Stimulated activated CD8-positive, alpha-beta memory T cell treated with anti-CD3 and anti-CD28 coated beads, Interleukin-12 subunit alpha, Interleukin-12 subunit beta, amount 100 ng/mL, for 1 hour (primary cell): ENCODE measurements at regions not wholly inside any gene's neighbourhood (a gene's known extent, or its start where the extent isn't known, plus 50 kb on each side); places are given as distances from the start of the nearest gene placed in this dataset.

ENCODE experiments used
- DNase-seq: peaks from one replicate; pipeline ENCODE4 v3.0.0-alpha.2; 2020; ENCODE audit warnings: low read depth

DNA sequence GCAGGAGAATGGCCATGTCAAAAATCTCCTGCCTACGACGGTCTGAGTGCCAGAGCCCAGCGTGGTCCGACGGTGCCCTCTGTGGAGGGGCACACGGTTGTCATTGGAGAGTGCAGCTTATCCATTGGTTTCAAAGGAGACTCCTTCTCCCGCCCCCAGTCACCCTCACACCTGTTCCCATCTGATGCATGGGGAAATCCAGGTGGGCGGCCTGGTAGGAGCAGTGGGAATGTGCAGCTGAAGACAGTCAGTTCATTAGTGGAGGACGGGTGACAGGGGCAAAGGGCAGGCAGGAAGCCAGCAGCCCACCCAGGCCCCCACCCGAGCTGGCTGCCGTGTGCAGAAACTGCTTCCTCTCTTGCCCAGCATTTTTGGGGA, 162.3 kb downstream of the IRF8 start:
- DNase-seq: no peak

DNA sequence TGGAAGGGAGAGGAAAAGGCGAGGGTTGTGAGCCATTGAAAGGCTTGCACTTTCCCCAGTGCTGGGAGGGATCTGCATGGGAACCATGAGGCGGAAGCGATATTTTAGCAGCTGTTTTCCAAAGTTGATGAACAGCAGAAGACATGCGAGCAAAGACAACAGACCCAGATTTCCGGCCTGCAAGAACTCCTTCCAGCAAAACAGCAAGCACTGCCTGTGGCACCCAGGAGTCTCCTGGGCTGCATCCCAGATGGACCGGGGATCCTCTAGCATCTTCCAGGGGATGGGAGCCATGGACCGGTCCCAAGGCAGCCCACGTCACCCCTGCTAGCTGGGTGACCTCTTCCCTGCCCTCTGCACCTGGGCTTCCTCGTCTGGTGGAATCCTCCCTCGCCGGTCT, 162.8 kb downstream of the IRF8 start:
- DNase-seq: no peak

DNA sequence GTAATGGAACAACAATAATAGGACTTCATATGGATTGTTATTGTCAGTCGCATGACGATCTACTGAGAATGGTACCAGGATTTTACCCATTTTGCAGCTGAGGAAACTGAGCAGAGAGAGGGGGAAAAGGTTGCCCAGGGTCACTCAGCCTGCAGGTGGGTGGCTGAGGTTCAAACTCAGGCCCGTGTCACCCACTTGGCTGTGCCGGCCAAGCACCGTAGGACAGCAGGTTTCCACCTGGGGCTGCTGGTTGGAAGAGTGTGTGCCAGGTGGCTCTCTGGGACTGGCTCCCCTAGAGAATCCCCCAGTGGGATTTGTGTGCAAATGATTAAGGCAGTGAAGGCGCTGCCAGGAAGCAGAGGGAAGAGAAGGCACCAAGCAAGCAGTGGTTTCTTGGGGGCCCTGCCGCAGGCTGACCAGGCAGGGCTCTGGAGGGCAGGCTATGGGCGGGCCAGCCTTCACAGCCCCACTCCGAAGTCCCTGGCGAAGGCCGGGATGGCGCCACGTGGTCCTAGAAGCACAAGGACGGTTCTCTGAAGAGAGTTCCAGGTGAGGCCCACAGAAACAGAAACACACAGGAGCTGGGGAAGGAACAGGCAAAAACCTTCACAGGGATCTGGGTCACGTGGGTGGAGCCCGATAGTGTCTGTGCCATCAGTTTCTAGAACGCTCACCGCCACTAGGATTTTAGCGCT, 163.5 kb downstream of the IRF8 start:
- no peak for DNase-seq

DNA sequence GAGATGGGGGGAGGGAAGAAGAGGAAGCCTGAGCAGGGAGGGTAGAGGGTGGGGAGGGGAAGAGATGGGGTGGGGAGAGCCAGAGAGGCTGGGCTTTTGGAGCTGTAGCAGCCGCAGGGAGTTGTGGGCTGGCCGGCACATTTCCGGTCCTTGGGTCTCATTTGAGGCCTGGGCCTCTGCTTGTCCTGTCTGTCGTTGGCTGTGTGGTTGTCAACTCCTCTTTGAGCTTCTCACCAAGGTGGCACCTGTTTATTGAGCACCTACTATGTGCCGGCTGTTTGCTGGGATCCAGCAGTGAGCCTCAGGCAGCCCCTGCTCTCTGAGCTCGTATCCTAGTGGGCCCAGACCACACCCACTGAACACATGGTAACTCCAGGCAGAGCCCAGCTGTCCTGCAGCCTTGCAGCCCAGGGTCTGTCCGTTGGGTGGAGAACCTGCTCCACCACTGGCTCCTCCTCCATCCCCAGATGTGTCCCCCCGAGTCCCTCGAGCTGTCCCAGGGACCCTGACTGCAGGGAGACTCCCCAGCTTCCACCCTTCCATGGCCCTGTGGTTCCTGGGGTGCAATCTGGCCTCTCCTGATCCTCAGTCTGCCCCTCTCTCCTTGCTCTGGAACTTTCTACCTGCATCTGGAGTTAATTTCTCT, 164.9 kb downstream of the IRF8 start:
- no peak for DNase-seq

DNA sequence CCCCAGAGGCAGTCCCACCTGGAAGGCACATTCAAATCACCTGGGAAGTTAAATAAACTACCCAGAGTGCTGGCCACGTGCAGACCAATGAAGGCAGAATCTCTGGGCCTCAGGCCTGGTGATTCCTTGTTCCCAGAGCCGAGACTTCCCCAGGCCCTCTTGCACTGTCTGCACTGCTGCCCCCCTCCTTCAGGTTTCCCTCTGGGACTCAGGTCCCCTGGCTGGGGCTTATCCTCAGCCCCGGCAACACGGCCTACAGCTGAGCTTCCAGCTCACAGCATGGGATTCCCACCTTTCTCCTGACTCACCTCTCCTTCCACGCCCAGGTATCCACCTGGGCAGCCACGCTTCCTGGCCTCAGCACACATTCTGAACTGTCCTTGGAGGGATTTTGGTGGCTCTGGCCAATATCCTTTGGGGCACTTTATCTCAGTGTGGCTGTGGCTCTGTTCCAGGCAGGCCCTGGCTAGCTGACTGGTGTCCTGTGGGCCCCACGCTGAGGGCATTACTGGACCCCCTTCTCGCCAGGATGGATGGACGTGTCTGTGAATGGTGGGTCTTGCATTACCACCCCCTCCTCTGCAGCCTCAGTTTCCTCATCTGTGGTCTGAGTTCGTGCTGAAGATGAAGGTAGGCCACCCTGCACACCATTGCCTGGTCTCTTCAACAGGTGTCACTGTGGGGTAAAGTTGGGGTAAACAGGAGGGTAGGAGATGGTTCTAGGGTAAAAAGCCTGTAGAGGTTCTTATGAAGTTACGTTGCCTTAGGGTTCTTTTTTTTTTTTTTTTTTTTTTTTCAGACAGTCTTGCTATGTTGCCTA, 165.7 kb downstream of the IRF8 start:
- no peak for DNase-seq

DNA sequence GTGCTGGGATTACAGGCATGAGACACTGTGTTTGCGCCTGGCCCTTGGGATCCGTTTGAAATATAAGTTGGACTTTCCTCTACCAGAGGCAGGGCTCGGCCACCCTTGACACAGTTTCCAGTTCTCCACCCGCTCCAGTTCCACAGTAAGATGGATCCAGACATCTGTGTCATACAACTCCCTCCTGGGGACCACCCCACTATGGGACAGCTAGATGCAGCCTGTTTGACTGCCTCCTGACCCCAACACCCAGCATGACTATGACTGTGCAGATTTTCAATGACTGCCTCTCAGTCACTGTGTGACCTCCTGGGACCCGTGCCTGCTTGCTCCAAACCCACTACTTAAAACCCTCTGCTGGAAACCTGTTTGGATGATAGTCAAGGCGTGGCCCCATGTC, 166.7 kb downstream of the IRF8 start:
- DNase-seq: no peak

DNA sequence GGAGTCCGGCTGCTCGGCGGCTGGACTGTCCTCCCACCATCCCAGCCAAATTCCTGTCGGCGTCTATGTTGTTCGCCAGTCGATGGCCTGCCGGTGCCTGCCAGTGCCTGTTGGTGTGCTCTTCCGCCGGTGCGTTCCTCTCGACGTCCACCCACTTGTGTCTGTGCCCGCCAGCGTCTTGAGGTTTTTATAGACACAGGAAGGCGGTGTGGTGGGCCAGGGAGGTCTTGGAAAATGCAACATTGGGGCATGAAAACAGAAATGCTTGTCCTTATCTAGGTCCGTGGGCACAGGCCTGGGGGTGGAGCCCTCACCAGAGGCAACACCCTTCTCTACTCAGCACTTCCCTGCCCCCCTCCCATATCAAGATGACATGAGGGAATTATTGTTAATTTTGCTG, 167.8 kb downstream of the IRF8 start:
- no peak for DNase-seq

DNA sequence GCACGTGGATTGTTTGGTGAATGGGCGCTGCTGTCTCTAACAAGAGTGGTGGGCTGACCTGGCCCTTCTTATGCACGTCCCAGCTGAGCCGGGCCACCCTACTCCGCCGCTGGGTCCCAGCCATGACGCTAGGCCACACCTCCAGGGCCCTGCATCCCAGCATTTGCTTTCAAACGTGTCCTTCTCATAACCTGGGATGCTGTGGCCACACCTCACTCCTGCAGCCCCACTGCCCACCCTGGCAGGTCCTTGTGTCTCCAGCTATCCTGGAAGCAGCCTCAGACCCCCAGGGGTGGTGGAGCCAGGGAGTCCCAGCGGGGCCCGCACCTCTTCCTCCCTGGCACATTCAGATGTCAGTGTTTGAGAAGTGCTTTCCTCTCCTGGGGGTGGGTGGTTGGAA, 168.6 kb downstream of the IRF8 start:
- no peak for DNase-seq

DNA sequence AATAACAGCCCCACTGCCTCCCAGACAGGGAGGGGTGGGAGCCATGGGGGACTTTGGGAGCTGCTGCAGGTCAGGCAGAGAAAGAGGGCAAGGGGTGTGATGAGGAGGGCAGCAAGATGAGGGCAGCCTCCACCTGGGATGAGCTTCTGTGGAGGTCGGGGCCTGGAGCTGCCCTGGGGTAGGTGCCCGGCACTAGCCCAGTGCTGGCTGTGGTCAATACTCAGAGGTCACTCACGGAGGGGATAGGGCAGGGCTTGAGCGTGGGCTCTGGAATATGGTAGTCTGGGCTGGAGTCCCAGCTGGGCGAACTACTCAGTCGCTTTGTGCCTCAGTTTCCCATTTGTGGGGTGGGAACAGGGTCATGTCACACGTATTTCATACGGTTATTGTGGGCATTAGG, 169.0 kb downstream of the IRF8 start:
- no peak for DNase-seq

DNA sequence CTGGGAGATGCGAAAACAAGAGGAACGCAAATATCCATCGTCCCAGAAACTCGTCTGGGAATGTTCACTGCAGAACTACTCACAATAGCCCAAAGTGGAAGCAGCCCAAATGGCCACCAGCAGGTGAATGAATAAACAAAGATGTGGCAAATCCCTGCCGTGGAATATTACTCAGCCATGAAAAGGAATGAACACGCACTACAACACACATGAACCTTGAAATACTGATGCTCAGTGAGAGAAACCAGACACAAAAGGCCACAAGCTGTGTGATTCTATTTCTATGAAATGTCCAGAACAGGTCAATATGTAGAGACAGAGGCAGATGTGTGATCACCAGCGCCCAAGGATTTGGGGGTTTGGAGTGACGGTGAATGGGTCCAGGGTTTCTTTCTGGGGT, 169.8 kb downstream of the IRF8 start:
- DNase-seq: no peak

DNA sequence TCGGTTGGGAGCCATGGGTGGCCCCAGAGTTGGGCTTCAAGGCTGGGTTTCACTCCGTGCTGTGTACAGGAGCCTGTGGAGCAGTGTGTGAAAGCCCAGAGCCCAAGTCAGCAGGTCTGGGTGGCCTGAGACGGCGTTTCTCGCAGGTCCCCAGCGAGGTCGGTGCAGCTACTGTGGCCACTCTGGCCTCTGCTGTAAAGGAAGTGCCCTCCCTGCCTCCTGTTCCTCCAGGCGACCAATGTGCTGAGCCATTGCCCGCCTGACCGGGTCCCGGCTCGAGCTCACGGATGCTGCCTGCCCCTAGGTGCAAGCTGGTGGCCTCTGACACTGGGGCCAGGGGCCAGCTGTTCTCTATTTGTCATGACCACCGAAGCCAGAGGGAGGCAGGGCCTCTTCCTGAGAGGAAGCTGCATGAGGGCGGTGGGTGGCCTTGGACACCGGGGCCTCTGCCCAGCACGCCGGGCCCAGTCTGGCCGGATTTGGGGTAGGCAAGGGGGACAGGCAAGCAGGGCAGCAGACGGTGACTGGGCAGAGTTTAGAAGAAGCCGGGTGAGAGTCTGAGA, 170.9 kb downstream of the IRF8 start:
- no peak for DNase-seq

DNA sequence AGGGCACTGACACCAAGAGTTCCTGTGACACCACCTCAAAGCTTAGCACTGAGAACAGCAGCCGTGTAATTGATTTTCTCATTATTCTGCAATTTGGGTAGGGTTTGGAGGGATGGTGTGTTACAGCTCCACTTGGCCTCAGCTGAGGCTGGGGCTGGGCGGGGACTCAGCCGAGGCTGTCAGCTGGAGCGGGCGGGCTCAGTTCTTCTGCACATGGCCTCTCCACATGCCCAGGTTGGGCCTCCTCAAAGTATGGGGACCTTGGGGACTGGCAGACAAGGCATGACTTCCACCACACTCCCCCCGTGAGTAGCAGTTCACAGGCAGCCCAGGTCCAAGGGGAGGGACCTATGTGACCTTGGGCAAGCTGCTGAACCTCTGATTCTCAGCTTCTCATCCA, 171.5 kb downstream of the IRF8 start:
- no peak for DNase-seq

DNA sequence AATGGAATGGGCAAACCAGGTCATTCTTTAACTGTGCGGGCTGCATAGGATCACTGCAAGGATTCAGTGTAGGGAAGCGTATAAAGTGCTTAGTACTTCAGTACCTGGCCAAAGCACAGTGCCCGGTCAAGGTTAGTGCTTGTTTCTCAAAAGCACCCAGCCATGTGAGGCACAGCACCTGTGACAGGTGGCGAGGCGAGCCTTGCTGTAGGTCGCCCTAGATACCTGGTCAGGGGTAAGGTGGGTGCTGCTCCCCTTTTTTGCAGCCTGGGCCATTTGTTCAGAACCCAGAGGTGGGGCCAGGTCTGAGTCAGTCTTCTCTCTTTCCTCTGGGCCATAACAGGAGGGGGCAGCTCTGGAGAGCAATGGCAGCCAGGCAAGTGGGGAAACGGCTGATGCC, 172.0 kb downstream of the IRF8 start:
- DNase-seq: no peak

DNA sequence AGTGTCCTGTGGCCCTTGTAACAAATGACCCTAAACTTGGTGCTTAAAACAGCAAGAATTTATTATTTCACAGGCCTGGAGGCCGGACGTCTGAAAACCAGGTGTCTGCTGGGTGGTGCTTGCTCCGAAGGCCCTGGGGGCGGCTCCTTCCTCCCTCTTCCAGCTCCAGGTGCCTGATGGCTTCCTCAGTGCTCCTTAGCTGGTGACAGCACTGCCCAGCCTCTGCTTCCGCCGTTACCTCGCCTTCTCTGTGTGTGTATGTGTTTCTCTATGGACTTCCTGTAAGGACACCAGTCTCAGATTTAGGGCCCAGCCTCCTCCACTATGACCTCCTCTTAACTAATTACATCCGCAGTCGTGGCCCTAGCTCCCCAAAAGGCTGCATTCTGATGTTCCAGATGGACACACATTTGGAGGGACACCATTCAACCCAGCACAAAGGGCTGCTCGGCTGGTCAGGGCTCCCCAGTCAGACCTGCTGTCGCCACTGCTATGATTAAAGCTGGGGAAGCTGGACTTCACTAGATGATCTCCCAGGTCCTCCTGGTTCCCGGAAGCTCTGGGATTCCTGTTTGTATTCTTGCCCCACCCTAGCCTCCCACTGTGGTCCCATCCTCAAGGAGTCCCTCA, 172.8 kb downstream of the IRF8 start:
- no peak for DNase-seq

DNA sequence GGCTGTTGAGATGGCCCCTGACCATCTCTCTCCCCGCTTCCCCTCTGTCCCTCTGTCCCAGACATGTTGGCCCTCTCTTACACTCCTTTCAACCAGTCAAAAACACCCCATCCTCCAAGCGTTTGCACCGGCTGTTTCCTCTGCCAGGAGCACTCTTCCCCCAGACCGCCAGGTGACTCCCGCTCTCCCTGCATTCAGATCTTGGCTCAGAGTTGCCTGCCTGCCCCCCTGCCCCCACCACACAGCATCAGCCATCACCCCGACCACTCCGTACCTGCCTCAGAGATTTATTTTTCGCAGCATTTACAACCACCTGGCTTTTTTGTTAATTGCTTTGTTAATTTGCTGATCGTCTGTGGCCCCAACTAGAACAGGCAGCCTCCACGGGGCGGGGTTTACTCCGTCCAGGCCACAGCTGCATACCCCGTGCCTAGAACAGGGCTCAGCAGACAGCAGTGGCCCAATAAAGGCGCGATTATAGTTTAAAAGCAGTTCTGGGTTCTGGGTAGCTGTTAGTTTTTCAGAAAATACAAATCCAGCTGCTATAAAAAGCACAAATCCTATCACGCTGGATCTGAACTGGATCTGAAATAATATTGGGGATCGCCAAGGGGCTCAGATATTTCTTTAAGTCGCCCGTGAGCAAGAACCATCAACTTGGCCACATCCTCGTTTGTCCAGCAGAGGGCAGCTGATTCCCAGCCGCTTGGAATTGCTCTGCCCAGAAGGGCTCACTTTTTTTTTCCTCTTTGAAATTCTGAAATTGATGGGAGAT, 173.6 kb downstream of the IRF8 start:
- no peak for DNase-seq

DNA sequence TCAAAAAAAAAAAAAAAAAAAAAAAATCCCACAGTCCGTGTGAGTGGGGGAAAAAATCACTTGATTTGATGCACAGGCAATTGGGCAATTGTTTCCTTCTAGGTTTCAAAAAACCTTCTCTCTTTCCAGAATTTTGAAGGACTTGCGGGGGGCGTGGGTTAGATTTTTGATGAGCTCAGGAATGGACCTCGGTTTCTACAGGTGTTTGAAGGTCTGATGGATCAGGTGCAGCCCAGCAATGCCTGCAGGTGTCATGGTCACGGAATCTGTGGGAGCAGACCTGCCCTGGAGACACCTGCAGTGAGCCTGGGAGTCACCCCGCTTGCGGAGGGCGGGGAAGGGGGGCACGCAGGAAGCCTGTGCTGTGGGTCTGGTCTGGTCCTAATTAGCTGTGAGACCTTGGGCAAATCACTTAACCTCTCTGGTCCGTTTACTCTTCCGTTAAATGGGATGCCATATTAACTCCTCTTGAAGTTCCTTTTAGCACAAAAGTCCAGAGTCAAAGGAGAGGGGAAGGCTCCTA, 174.2 kb downstream of the IRF8 start:
- no peak for DNase-seq

DNA sequence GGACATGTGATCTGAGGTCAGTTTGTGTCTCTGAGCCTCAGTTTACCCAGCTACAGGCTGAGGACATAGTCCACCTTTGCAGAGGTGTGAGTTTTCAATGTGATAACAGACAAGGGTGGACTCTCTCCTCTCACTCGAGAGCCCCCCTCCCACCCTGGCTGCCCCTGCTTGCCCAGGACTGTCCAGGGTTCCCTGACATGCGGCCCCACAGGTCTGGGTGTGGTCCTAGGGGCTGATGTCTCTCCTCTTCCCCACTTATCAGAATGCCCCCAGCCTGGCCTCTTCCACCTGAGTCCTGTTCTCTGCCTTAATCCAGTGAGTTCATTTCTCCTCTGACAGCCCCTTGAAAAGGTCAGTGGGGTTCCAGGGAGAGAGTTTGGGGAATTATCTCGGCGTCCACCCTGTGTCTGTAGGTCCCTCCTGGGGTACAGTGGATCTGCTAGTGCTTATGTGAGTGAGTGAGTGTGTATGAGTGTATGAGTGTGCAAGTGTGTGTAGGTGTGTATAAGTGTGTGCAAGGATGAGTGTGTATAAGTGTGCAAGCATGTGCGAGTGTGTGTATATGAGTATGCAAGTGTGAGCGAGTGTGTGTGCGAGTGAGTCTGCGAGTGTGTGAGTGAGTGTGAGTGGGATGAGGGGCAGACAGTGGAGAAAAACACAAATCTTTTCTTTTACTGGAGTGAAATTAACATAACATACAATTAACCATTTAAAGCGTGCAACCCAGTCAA, 175.0 kb downstream of the IRF8 start:
- no peak for DNase-seq

DNA sequence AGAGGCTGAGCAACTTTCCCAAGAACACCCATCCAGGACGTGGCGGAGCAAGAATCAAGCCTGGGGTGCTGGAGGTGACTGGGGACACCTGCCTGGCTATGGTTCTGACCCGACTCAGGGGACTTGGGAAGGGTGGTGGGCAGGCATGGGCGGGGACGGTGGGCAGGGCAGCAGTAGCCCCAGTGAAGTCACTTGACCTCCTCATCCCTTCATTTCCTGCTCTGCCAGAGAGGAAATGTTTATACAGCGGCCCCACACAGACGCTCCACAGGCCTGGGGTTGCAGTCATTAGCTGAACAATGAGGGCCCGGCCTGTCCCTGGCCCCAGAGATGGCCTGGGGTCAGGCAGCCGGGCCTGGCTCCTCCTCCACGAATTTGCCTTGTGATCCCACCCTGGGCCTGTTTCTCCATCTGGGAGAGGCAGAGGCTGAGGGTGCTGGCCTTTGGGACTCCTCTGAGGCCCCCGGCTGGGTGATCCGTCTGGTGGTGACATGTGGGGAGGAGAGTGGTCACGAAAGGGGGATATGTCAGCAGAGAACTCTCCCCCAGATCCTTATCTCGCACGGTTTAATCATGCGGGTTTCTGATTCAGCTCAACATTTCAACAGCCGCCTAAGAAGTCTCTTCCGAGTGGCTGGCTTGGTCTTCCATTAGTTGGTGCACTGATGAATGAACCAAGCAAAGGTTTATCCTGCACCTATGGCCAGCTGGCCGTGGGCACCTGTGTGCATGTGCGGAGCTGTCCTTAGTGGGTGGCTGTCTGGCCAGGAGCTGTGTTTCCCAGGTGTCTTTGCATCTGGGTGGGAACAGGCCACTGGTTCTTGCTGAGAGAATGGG, 175.9 kb downstream of the IRF8 start:
- DNase-seq: no peak

DNA sequence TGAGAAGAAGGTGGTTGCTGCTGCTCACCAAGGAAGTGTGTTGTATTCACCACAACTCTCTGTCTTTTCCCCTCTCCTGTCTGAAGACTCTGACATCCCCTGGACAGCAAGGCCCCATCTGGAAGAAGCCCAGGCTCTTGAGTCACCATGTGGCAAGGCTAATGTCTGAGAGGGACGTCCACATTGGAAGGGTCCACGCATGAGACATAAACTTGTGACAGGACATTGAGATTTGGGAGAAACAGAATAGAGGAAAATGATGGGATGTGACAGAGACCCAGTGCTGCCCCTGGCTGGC, 176.5 kb downstream of the IRF8 start:
- no peak for DNase-seq

DNA sequence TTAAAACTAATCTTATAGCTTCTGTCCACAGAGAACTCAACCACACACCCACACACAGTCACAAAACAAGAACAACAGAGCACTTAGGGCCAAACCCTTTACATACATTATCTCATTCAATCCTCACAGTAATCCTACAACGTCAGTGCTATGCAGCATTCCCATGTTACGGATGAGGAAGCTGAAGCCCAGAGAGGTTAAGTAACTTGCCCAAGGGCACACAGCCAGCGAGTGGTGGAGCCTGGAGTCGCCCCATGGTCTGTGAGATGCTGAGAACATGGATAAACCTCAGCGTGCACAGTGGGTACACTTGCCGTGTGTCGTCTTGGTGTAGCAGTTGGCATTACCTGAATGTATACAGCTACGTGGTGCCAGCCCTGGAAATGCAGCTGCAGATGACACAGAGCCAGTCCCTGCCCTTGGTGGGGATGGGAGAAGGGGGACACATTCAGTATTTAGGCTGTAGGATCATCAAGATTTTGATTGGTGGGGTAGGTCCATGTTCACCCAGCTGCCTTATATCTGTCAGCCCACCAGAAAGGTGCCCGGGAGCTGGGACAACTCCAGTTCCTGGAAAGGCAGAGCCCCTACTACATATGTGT, 177.0 kb downstream of the IRF8 start:
- no peak for DNase-seq
